ENCODE measurements at regions not wholly inside any gene's neighbourhood (a gene's known extent, or its start where the extent isn't known, plus 50 kb on each side); places are given as distances from the start of the nearest gene placed in this dataset.

- DNase-seq (ENCODE audit: low read depth): no peak
These were observed 306.5 kb upstream of the CBLB start for GRCh38 chr3:106175276-106175675.

DNA sequence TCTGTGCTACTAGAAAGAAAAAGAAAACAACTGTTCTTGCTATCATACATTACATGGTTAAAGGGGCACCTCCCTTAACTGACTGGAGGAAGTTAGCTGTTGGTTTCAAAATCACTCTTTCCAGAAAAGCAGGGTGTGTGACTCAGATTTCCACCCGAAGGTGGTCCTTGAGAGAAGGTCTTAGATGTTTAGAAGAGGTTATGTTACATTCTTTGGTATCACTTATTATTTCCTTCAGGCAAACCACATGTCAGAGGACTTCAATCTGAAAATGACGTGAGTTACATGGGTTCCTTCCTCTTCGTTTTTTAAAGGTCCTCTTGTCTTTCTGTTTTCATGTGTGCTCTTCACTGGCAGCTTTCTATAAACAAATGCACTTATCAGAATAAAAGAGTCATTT, 307.9 kb upstream of the CBLB start:
- no peak for DNase-seq (ENCODE audit: low read depth)

DNA sequence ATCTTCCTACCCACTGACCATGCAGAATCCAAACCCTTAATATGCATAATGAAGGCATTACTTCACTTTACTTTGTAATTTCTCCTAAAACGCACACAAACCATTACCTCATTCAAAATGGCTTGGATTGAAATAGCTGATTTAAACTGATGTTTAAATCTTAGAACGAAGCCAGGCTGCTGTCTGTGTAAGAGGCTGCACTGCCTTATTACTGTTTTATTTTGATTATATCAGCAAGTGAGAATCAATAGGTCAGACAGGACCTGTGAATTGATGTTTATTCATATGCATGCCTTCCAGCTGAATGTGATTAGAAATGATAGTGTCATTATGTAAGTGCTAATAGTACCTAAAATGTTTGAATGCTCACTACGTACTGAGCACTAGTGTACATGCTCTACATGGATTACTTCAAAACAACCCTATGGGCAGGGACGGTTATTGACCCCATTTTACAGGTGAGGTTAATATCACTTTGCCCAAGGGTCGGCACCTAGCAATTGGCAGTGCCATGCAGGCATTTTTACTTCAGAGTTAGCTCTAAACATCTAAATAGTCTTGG, 314.2 kb upstream of the CBLB start:
- no peak for DNase-seq (ENCODE audit: low read depth)

DNA sequence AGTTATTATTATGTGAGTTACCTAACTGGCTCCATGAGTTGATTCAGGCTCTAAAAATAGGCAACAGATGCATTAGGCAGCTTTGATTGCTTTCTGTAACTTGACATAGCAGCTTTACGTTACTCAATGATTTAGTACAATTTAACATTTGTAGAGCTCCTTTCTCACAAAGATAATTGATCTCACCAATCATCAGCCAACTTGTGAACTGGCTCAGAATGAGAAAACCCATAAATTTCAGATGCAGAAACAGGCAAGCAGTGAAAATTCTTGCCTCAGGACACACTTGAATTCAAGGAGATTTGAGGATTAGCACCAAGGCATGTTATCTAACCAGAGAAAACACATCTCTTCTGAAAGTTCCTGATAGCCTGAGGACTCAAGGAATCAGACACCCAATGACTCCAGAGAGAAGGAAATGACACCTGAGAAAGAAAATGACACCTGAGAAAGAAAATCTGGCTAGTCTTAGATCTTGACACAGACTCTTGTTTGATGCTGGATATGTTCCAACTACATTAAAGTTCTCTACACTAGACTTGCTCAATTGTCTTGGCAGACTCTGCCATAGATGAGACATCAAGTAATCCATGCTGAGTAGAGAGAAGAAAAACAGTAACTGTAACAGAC, 315.1 kb upstream of the CBLB start:
- no peak for DNase-seq (ENCODE audit: low read depth)

DNA sequence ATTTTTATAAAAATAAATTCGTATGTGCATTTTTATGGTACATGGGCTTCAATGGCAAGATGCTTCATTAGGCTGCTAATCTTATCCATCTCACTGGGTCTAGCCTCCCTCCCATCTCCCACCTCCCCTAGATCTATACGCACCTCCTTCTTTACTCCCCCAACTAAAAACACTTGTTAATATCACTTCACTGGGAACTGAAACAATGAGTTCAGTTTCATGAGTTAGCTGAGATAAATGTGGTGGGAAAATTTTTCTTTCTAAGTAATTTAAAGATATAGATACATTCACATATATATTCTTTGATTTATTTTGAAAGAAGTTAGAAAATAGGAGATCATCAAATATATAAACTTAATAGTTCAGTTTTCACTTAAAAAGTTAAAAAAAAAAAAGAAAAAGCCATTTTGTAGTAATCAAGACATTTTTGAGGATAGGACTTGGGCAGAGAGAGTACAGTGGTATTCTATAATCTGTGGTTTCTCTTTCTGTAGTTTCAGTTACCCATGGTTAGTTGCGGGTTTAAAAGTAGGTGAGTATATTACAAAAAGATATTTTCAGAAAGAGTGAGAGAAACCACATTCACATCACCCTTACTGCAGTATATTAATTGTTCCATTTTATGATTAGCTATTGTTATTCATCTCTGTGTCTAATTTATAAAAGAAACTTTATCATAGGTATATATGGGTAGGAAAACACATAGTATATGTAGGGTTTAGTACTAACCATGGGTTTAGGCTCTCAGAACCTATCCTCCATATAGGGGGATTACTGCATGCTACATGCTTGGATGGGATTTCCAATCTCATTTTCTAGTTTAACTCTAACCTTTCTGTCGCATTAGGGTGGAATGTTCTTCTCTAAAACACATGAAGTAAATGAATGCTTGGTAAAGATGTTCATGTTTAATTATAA, 316.0 kb upstream of the CBLB start:
- DNase-seq (ENCODE audit: low read depth): no peak

DNA sequence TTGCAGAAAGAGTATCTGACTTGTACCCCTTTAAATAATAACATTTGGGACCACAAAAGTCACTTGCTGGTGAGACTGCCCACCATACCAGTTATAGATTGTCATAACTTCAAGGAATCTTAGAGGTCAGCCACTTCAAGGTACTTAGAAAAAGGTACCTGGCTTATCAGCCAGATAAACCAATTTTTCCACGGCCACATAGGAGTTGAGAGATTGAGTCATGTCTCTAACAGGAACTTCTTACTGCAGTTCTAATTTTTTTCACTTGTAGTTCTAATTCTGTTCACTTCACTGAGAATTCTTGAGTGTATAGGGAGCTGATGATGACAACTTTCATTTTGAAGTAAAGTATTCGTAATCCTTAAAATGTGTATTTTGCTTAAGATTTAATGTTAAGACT, 317.1 kb upstream of the CBLB start:
- DNase-seq (ENCODE audit: low read depth): no peak

DNA sequence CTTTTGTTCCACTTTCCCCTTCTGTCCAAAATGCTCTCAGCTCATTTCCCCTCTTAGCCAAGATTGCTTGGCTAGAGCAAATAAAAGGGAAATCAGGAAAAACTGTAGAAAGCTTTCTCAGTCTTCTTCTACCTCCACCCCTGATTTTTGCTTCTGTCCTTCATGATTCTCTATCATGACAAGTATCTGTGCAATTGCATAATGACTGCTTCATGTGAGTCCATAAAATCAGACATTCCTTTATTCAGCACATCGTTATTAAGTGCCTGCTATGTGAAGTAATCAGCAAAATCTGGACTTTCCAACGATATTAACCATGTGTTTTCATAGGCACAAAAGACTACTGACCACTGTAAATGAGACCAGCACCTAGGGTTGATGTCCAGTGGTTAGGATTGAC, 321.5 kb upstream of the CBLB start:
- no peak for DNase-seq (ENCODE audit: low read depth)

GRCh38 chr3:106191211-106191610, 322.4 kb upstream of the CBLB start:
- no peak for DNase-seq (ENCODE audit: low read depth)

DNA sequence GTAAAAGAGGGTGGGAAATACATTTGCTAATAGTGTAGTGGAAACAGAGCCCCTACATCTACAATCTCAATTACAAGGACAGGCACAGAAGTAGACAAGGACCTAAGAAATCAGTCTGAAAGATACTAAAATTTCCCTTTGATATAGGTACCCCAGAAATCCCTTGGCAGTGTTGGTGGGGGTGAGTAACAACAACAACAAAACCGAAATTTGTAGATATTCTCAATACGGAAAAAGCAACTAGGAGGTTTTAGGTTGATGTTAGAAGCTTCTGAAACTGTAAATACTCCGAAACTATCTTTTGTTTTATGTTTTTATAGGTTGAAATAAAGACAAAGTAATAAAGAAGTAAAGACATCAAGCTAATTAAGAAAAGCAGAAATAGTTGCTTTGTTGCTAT, 323.1 kb upstream of the CBLB start:
- no peak for DNase-seq (ENCODE audit: low read depth)

DNA sequence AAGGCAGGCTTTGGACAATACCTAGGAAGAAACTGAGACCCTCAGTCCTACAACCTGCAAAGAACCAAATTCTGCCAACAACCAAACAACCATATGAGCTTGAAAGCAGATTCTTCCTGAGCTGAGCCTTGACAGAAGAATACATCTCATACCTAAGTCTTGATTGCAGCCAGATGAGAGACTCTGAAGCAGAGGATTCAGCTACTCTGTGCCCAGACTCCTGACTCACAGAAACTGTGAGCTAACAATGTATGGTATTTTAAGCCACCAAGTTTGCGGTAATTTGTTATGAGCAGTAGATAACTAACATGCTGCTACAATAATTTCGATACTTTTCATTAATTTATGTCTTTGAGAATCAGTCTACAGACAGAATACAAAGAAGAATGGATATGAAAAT, 325.1 kb upstream of the CBLB start:
- no peak for DNase-seq (ENCODE audit: low read depth)

GRCh38 chr3:106194726-106195125, 325.9 kb upstream of the CBLB start:
- no peak for DNase-seq (ENCODE audit: low read depth)

- DNase-seq (ENCODE audit: low read depth): no peak
These were observed 328.9 kb upstream of the CBLB start for GRCh38 chr3:106197532-106198194.

- DNase-seq (ENCODE audit: low read depth): no peak
These were observed 335.5 kb upstream of the CBLB start for GRCh38 chr3:106204160-106204868.

- DNase-seq (ENCODE audit: low read depth): no peak
These were observed 337.3 kb upstream of the CBLB start for GRCh38 chr3:106206146-106206545.

- DNase-seq (ENCODE audit: low read depth): no peak
These were observed 337.8 kb upstream of the CBLB start for GRCh38 chr3:106206613-106207012.

DNA sequence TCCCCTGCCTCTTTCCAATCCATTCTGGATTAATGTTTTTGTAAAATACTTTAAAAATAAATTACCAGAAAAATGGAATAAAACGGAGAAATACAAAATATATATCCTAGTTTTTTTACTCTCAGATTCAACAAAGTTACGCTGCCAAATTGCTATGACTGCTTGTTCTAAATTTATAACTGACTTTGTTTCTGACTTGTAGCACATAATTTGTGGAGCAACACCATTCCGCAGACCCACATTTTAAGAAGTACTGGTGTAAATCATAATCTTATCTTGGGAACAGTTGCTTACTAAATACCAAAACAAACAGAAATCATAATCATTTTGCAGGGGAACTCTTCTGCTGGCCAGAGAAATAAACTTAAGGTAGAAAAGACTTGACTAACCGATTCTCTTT, 339.4 kb upstream of the CBLB start:
- no peak for DNase-seq (ENCODE audit: low read depth)

GRCh38 chr3:106208967-106209366, 340.2 kb upstream of the CBLB start:
- DNase-seq (ENCODE audit: low read depth): no peak

- DNase-seq (ENCODE audit: low read depth): no peak
These were observed 340.7 kb upstream of the CBLB start for GRCh38 chr3:106209482-106209881.

DNA sequence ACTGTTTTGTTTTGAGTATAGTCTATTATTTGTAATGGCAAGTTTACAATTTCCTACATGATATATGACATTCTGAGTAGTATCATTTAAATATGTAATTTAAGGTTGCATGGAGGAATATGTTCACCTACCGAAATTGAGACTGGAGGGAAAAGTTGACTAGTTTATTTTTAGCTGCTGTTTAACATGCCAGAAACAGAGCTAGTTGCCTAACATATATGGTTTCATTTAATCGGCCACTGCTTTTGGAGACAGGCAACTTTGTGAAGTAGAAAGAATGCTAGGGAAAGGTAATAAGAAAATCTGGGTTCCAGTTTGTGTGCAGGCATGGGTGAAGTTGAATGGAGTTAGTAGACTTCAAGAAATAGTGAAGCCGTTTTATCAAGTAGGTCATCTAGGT, 342.1 kb upstream of the CBLB start:
- DNase-seq (ENCODE audit: low read depth): no peak

GRCh38 chr3:106212665-106213222, 343.9 kb upstream of the CBLB start:
- no peak for DNase-seq (ENCODE audit: low read depth)

GRCh38 chr3:106213954-106214353, 345.1 kb upstream of the CBLB start:
- no peak for DNase-seq (ENCODE audit: low read depth)

DNA sequence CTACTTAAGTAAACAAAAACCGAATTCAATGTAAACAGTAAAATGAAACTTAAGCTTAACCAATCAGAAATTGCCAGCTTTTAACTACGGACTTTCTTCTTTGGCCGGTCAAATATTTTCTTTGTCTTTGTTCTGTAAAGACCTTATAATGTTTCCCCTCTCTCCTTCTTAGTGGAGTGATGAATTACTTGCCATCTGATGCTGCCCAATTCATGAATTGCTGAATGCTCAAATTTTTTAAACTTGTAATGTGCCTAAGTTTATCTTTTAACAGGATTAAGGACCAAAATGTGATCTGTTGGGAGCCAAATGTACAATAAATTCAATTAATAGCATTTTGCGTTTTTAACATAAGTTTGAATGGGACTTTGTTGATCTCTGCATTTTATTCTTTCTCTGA, 345.8 kb upstream of the CBLB start:
- DNase-seq (ENCODE audit: low read depth): no peak

Measured in stimulated activated CD8-positive, alpha-beta memory T cell treated with anti-CD3 and anti-CD28 coated beads, Interleukin-15, amount 100 ng/mL, for 24 hours (primary cell).